Endothelial cell of umbilical vein (primary cell): ENCODE measurements at regions not wholly inside any gene's neighbourhood (a gene's known extent, or its start where the extent isn't known, plus 50 kb on each side); places are given as distances from the start of the nearest gene placed in this dataset.
"Not testable (repeated sequence)": the region's sequence is repeated elsewhere in the genome, so short reads cannot be mapped to it uniquely, and the experiment has no call there.

Source experiments
- CTCF ChIP-seq, 2 donors: IDR thresholded peaks; 1 replicate in 1 of 2; 2 replicates in 1 of 2; pipeline ENCODE4 v1.5.1; 2011; ENCODE audit warnings: low read length in 2 of 2, mild to moderate bottlenecking in 2 of 2, moderate library complexity in 2 of 2, control low read depth in 1 of 2, inconsistent platforms in 1 of 2, low read depth in 1 of 2; ENCODE audit not compliant: insufficient read depth in 1 of 2; ENCODE audit errors: extremely low read depth in 1 of 2
- EZH2 ChIP-seq: IDR thresholded peaks from 2 replicates; pipeline ENCODE4 v1.6.1; 2012; ENCODE audit warnings: borderline replicate concordance, low read depth, mild to moderate bottlenecking, moderate library complexity, low read length, inconsistent platforms; ENCODE audit not compliant: severe bottlenecking
- FOS ChIP-seq: IDR thresholded peaks from 2 replicates; pipeline ENCODE4 v1.6.1; 2011; ENCODE audit warnings: mild to moderate bottlenecking, low read length, moderate library complexity, borderline replicate concordance; ENCODE audit not compliant: insufficient read depth
- GATA2 ChIP-seq: IDR thresholded peaks from 2 replicates; pipeline ENCODE4 v1.7.0; 2011; ENCODE audit warnings: low read depth, mild to moderate bottlenecking, moderate library complexity, mixed read lengths, low read length; ENCODE audit not compliant: insufficient read length, insufficient read depth
- JUN ChIP-seq: IDR thresholded peaks from 2 replicates; pipeline ENCODE4 v1.6.1; 2011; ENCODE audit warnings: borderline replicate concordance, low read depth; ENCODE audit not compliant: insufficient read length, insufficient read depth
- MAX ChIP-seq: IDR thresholded peaks from 2 replicates; pipeline ENCODE4 v1.6.1; 2011; ENCODE audit not compliant: insufficient read depth, insufficient read length
- MYC ChIP-seq: IDR thresholded peaks from one replicate; pipeline ENCODE4 v1.6.1; 2011; ENCODE audit warnings: mild to moderate bottlenecking, low read depth, low read length
- POLR2A ChIP-seq: IDR thresholded peaks from 2 replicates; pipeline ENCODE4 v1.6.1; 2012; ENCODE audit warnings: low read depth, mild to moderate bottlenecking, control low read depth, low read length
- POLR2AphosphoS5 ChIP-seq: IDR thresholded peaks from 2 replicates; pipeline ENCODE4 v1.6.1; 2012; ENCODE audit warnings: low read depth, mild to moderate bottlenecking, control low read depth, low read length, moderate library complexity; ENCODE audit not compliant: insufficient read depth

GRCh38 chr13:68527167-68527566 is 1297.0 kb upstream of the PCDH9 start:
- not testable (repeated sequence) for TF ChIP-seq CTCF (IDR thresholded peaks at IDR 0.05; ENCODE audit: extremely low read depth in 1 of 2, insufficient read depth in 1 of 2, low read depth in 1 of 2, low read length in 2 of 2); EZH2; JUN; POLR2AphosphoS5; POLR2A; MAX; FOS; MYC; GATA2
